MV-4-11 (cell line): ENCODE measurements at regions not wholly inside any gene's neighbourhood (a gene's known extent, or its start where the extent isn't known, plus 50 kb on each side); places are given as distances from the start of the nearest gene placed in this dataset.
A peak's percentile ranks its signal among the peaks of the same experiment; 100 is the strongest.
"Not testable (repeated sequence)": the region's sequence is repeated elsewhere in the genome, so short reads cannot be mapped to it uniquely, and the experiment has no call there.

Experiments used
- DNase-seq: peaks from one replicate; lab custom pipeline; 2025; lab: John Stamatoyannopoulos, UW

GRCh38 chr18:35770376-35771014 is 189.0 kb downstream of the GALNT1 start:
- peak; percentile 27 for DNase-seq

GRCh38 chr18:35771172-35771571 is 189.6 kb downstream of the GALNT1 start:
- no peak for DNase-seq

- DNase-seq: peak; percentile 38
These were observed 194.3 kb downstream of the GALNT1 start for GRCh38 chr18:35775887-35776286.

GRCh38 chr18:35776473-35776872 is 194.9 kb downstream of the GALNT1 start:
- DNase-seq: no peak

- DNase-seq: no peak
These were observed 195.4 kb upstream of the RMP24 start for GRCh38 chr18:35777039-35777438.

- DNase-seq: no peak
These were observed 193.4 kb upstream of the RMP24 start for GRCh38 chr18:35778850-35779627.

- DNase-seq: no peak
These were observed 191.5 kb upstream of the RMP24 start for GRCh38 chr18:35780937-35781336.

GRCh38 chr18:35782926-35783325 is 189.6 kb upstream of the RMP24 start:
- peak; percentile 58 for DNase-seq

- DNase-seq: no peak
These were observed 186.0 kb upstream of the RMP24 start for GRCh38 chr18:35786365-35787042.

GRCh38 chr18:35789543-35789942 is 182.9 kb upstream of the RMP24 start:
- DNase-seq: no peak

GRCh38 chr18:35797948-35798347 is 174.5 kb upstream of the RMP24 start:
- DNase-seq: no peak

- no peak for DNase-seq
These were observed 168.9 kb upstream of the RMP24 start for GRCh38 chr18:35803551-35803950.

GRCh38 chr18:35804377-35804776 is 168.1 kb upstream of the RMP24 start:
- DNase-seq: no peak

- DNase-seq: no peak
These were observed 164.6 kb upstream of the RMP24 start for GRCh38 chr18:35807811-35808335.

- peak; percentile 96 for DNase-seq
These were observed 163.7 kb upstream of the RMP24 start for GRCh38 chr18:35808796-35809195.

- peak; percentile 65 for DNase-seq
These were observed 162.0 kb upstream of the RMP24 start for GRCh38 chr18:35810520-35810919.

GRCh38 chr18:35811896-35812295 is 160.6 kb upstream of the RMP24 start:
- DNase-seq: peak; percentile 87

- DNase-seq: not testable (repeated sequence)
These were observed 157.5 kb upstream of the RMP24 start for GRCh38 chr18:35815011-35815410.

GRCh38 chr18:35816003-35816402 is 156.5 kb upstream of the RMP24 start:
- DNase-seq: no peak

- no peak for DNase-seq
These were observed 154.7 kb upstream of the RMP24 start for GRCh38 chr18:35817604-35818352.

- no peak for DNase-seq
These were observed 154.2 kb upstream of the RMP24 start for GRCh38 chr18:35818353-35818667.

- peak; percentile 70 for DNase-seq
These were observed 150.1 kb upstream of the RMP24 start for GRCh38 chr18:35822413-35822812.
